KOPT-K1 (cell line): ENCODE measurements at regions not wholly inside any gene's neighbourhood (a gene's known extent, or its start where the extent isn't known, plus 50 kb on each side); places are given as distances from the start of the nearest gene placed in this dataset.

Experiments used
- H3K27ac ChIP-seq: fragments of 200-600 bp; sonication (generic); 2 replicates; pipeline ENCODE4 v1.5.1; 2016; ENCODE audit warnings: antibody characterized with exemption, mild to moderate bottlenecking, low read depth, low read length; ENCODE audit not compliant: poor library complexity, severe bottlenecking
- H3K36me3 ChIP-seq: fragments of 200-600 bp; sonication (generic); 2 replicates; pipeline ENCODE4 v1.5.1; 2017; ENCODE audit warnings: antibody characterized with exemption, mild to moderate bottlenecking, low read length, moderate library complexity; ENCODE audit not compliant: insufficient read depth
- H3K9me3 ChIP-seq: fragments of 200-600 bp; sonication (generic); 2 replicates; pipeline ENCODE4 v1.5.1; 2017; ENCODE audit warnings: antibody characterized with exemption, low read length, mild to moderate bottlenecking; ENCODE audit not compliant: insufficient read depth, poor library complexity, severe bottlenecking

DNA sequence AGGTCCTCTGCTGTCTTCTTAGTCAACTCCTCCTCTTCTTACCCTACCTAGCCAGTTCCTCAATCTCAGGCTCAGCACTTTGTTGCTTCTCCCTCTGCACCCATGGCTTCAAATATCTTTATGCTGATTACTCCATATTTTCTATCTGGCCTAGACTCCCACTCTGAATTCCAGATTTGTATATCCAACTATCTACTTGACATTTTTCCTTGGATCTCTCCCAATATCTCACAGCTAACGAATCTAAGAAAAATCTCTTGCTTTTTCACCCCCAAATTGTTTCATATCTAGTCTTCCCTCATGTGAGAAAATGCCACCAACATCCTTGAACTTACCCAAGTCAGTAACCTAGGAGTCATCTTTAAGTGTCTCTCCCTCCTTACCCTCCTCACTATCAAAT lies 176.4 kb upstream of the ERCC4 start:
- Histone ChIP-seq H3K36me3 (no peaks in the 10 kb centered on the region), H3K9me3 (no peaks in the 10 kb centered on the region), H3K27ac (no peak overlapping the region)

DNA sequence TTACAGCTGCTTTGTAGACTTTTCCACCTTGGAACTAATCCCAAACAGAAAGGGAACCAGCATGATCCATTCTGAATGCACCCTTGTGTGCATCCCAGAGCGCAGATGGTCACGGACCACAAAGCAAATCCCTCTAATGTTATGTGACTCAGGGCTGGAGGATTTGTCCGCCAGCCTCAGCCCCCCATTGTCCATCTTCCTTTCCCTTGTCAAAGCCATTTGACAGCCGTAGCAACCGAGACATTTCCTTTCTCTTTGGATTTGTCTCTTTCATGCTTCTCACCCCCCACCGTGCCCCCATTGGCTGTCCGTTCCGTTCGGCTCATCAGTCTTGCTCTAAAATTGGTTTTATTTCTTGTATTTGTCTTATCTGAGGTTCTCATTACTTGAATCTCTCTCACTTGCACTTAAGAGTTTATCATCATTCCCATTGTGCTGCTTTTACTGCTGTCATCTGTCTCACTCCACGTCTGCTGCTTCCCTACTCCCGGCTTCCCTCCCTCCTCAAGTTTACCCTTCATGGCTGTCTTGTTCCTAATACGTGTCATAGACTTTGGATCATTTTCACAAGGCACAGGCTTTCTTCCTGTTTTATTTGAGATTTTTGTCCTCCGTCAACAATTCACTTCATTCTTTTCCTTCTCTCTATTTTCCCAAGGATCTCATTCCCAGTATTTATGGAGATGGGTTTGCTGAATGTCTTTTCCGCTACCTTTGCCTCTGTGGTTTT lies 163.4 kb upstream of the ERCC4 start:
- Histone ChIP-seq H3K27ac (no peak overlapping the region), H3K9me3 (no peaks in the 10 kb centered on the region), H3K36me3 (no peaks in the 10 kb centered on the region)

DNA sequence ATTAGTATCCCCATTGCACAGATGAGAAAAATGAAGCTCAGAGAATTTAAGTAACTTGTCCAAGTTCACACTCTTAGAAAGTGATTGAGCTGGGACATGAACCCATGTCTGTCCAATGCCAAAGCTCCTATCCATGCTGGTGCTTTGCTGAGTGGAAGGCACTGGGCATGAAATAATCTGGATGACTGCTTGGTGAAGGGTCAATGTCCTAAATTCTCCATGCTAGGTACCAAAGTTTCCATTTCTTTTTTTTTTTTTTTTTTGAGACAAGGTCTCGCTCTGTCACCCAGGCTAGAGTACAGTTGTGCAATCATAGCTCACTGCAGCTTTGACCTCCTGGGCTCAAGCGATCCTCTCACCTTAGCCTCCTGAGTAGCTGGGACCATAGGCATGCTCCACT lies 153.6 kb upstream of the ERCC4 start:
- no peaks in the 10 kb centered on the region for H3K9me3 ChIP-seq
- H3K36me3 ChIP-seq: no peaks in the 10 kb centered on the region
- no peak overlapping the region for H3K27ac ChIP-seq

DNA sequence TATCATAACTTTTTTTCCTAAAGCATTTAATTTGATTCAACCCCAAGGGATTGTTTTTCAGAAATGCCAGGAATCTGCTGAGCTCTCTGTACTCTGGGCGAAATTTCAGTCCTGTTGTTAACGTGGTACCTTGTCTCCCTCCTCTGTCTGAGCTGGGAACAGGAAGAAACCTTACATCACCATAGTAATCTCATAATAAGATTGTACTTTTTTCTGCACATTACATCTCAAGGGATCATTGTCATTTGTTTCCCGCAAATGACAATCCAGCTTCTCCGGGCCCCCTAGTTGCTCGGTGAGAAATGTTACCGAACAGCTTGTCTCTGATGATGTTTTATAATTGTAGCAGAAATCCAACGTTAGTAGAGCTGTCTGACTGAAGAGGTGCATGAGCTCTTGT lies 152.7 kb upstream of the ERCC4 start:
- H3K9me3 ChIP-seq: no peaks in the 10 kb centered on the region
- H3K27ac ChIP-seq: no peak overlapping the region

DNA sequence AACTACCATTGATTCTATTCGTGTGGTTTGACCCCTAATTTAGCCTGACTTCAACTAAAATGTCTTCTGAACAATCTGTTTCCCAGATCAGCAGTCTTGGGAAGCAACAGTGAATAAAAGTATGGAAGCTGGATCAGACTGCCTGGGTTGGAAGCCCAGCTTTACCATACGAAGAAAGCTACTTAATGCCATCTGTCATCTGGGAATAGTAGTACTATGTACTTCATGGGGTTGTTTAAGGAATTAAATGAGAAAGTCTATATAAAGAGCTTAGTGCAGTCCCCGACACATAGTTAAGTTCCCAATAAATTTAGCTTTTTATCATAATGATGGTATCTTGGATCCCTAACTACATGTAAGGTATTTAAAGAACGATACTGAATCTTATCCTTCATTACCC lies 151.5 kb upstream of the ERCC4 start:
- no peaks in the 10 kb centered on the region for H3K9me3 ChIP-seq
- H3K36me3 ChIP-seq: no peaks in the 10 kb centered on the region
- no peak overlapping the region for H3K27ac ChIP-seq

More for the DNA sequence above, 152.7 kb upstream of the ERCC4 start:
- no peaks in the 10 kb centered on the region for H3K36me3 ChIP-seq

DNA sequence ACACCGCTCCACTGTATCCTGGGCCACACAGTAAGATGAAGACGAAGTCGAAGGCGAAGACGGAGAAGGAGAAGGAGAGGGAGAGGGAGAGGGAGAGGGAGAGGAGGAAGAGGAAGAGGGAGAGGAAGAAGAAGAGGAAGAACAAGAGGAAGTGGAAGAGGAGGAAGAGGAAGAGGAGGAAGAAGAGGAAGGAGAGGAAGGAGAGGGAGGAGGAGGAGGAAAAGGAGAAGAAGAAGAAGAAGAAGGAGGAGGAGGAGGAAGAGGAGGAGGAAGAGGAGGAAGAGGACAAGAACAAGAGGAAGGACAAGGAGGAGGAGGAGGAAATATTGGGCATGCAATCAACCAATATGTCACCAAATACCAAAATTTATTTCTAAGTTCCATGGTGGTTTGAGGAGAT lies 149.5 kb upstream of the ERCC4 start:
- Histone ChIP-seq H3K36me3 (no peaks in the 10 kb centered on the region), H3K27ac (no peak overlapping the region), H3K9me3 (peaks cover 2% of the 10 kb centered on the region)

DNA sequence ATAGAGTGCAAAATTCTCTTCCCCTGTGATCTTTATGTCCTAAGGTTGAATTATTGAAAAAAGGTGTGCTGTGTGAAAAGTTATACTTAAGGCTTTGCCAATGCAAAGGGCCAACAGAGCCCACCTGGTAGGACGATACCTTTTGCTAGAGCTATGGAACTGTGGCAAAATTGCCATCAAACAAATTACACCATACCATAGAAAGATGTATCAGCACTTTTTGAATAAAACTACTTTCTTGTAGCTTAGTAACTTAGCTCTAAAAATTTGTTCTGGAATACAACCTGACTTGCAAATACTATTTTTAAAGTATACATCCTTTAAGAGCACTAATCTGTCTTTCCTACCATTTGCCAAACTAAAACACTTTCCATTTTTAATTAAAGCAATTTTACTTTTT lies 147.2 kb upstream of the ERCC4 start:
- peaks cover 5% of the 10 kb centered on the region for H3K9me3 ChIP-seq
- no peak overlapping the region for H3K27ac ChIP-seq
- no peaks in the 10 kb centered on the region for H3K36me3 ChIP-seq

DNA sequence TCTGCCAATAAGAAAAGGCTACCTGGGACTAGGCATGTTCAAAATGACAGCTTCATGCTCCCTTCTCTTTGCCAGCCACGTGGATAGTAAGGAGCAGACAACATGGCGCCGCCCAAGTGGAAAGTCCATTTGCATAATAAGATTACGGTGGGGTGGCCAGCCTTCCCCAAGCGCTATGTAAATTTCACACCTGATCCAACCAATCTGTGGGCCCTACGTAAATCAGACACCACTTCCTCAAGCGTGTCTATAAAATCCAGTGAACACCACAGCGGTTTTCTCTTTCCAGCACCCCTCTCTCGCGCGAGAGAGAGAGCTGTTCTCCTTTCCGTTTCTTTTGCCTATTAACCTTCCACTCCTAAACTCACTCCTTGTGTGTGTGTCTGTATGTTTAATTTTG lies 140.3 kb upstream of the ERCC4 start:
- Histone ChIP-seq H3K27ac (no peak overlapping the region), H3K36me3 (no peaks in the 10 kb centered on the region), H3K9me3 (peaks cover 5% of the 10 kb centered on the region)

DNA sequence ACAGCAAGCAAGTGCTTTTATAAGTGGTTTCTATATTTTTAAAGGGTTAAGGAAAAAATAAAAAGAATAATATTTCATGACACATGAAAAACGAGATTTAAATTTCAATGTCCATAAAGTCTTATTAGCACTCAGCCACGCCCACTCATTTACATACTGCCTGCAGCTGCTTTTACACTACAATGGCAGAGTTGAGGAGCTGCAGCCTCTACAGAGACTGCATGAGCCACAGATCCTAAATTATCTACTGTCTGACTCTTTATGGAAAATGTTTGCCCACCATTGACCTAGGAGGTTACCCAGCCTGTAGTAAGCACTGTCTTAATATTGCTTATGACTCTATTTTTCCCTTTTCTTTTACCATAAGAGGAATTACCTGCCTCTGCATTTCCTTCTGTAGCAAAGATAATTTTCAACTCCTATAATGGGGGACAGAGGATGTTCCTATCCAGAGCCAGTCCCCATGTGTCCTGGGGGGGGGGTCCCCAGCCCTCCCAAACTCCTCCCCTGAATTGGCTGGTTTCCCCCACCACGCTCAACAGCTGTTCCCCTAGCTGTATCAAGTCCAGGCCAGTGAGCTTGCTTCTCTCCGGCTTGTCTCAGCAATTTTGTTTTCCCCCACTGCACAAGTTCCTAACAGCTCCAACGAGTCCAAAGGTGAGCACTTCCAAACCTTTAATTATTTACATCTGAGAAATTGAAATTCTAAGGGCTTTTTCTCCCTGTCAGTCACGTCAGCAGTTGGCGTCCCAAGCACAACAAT lies 139.4 kb upstream of the ERCC4 start:
- Histone ChIP-seq H3K27ac (no peak overlapping the region), H3K36me3 (no peaks in the 10 kb centered on the region), H3K9me3 (peaks cover 2% of the 10 kb centered on the region)

DNA sequence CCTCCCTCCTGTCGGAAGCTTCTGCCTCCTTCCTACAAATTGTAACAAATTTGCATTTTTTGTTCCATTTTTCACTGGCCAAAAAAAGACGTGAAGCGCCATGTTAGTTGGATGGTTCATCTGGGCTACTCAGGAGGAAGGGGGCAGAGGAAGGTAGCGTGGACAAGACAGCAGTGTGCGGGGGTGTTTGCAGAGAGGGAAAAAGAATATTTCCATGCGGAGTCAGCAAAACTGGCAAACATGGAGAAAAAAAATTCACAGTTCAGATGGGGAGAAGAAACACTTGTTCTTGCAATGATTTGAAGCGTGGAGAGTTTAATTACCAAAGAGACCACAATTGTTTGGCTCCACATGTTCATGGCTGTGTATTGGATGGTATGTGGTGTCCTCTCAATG lies 138.8 kb upstream of the ERCC4 start:
- Histone ChIP-seq H3K36me3 (no peaks in the 10 kb centered on the region), H3K9me3 (no peaks in the 10 kb centered on the region), H3K27ac (no peak overlapping the region)

DNA sequence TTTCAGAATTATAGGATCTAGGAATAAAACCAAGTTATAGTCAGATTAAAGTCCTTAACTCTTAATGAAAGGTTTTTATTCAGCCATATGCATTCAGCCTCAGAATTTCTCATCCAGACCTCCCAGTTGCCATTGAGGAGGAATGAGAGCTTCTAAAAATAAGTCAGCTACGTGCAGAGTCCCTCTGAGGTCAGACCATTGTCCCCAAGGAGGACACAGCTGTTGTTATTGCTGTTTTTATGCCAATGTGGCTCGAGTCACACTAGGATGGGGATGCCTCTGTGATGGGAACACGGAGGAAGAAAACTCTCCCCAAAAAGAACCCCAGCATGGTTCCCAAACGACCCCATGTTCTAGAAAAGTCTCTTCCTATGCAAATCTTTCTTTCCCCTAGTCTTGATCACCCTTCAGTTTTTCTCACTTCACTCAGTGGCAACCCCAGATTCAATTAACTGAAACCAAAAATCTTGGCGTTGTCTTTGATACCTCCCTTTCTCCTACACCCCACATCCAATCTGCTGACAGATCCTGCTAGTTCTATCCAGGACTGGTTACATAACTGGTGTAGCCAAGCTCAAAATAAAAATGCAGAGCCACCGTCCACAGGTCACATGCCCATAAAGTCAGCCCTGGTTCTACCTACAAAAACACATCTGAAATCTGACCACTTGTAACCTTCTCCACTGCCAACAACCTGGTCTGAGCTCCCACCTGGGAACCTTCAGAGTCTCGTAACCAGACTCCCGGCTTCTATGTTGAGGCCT lies 138.2 kb upstream of the ERCC4 start:
- H3K9me3 ChIP-seq: no peaks in the 10 kb centered on the region
- no peak overlapping the region for H3K27ac ChIP-seq
- H3K36me3 ChIP-seq: no peaks in the 10 kb centered on the region

DNA sequence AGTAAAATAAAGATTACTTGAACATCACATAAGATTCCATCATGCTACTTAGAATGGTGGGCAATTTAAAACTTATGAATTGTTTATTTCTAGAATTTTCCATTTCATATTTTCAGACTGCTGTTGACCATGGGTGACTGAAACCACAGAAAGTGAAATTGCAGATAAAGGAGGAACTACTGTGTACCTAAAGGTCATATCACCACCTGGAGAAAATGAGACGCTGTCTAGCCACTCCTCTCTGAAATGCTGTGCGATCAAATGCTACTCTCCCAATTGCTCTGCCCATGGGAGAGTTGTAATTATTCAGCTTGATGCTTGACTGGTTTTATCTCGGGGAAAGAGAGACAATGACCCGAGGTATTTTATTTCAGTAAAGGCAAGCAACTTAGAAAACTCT lies 128.9 kb upstream of the ERCC4 start:
- H3K9me3 ChIP-seq: peaks cover 5% of the 10 kb centered on the region
- no peak overlapping the region for H3K27ac ChIP-seq
- H3K36me3 ChIP-seq: no peaks in the 10 kb centered on the region

DNA sequence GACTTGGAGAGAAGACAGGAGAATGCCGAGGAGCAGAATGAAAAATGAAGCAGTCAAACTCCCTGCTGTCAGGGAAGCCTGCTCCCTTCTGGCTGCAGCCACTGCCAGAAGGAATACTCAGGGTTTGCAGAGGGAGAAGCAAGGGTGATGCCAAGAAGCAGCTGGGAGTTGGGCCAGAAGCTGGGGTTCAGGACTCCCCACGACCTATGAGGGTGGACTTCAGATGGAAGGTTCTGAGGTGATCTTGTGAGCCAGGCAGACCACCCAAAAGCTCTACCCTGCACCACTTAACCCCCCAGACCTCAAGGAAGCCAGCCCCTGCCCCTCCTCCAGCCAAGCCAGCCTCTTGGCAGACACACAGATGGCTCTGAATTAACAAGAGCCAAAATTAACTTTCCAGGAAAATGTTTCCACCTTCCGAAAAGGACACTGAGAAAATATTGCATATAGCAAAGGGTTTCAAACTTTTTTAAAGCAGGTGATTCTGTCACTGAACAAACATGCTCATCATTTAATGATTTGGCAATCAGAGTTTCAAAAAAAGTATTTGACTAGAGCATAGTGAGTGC lies 126.0 kb upstream of the ERCC4 start:
- no peaks in the 10 kb centered on the region for H3K36me3 ChIP-seq
- peaks cover 5% of the 10 kb centered on the region for H3K9me3 ChIP-seq
- H3K27ac ChIP-seq: no peak overlapping the region

DNA sequence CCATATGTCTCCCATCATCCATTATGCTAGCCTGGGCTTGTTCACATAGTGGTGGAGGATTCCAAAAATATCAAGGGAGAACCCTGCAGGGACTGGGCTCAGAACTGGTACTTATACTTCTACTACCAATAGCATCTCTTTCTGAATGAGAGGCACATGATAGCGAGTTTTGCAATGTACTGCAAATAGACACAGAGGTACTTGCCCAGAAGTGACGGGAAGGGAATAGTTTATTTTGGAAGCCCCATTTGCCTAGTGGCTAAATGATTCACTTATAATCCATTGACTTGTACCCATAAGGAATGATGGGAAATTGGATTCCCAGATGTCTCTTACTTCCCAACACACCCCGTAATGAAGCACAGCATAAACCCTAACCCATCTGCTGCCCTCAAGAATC lies 124.8 kb upstream of the ERCC4 start:
- Histone ChIP-seq H3K36me3 (no peaks in the 10 kb centered on the region), H3K27ac (no peak overlapping the region), H3K9me3 (peaks cover 5% of the 10 kb centered on the region)

DNA sequence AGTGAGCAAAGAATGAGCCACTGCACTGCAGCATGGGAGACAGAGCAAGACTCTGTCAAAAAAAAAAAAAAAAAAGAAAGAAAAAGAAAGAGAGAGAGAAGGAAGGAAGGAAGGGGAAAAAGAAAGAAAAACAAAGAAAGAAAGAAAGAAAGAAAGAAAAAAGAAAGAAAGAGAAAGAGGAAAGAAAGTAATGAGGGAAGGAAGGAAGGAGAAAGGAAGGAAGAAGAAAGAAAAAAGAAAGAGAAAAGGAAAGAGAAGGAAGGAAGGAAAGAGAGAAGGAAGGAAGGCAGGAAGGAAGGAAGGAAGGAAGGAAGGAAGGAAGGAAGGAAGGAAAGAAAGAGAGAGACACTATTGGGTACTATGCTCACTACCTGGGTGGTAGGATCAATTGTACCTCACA lies 122.2 kb upstream of the ERCC4 start:
- no peaks in the 10 kb centered on the region for H3K9me3 ChIP-seq

More for the DNA sequence above, 122.2 kb upstream of the ERCC4 start:
- H3K36me3 ChIP-seq: no peaks in the 10 kb centered on the region
- no peak overlapping the region for H3K27ac ChIP-seq
